IMR-90 (cell line): ENCODE measurements at regions not wholly inside any gene's neighbourhood (a gene's known extent, or its start where the extent isn't known, plus 50 kb on each side); places are given as distances from the start of the nearest gene placed in this dataset.

Experiments used
- ATAC-seq: fragments of 200-7000 bp; cut with Tn5 transposase; 2 replicates; pipeline ENCODE4 v1.9.1; 2020; ENCODE audit warnings: low read depth, mild to moderate bottlenecking, moderate library complexity
- BruUV-seq: library from RNA; stranded (reverse); fragments of 400-500 nt; replicated peaks from 2 replicates; lab custom pipeline; 2021; lab: Mats Ljungman, UMichigan
- CTCF ChIA-PET: fragments of 300-600 bp; formaldehyde crosslinking; extraction: SDS; loops from one replicate; lab custom pipeline; 2021; ENCODE audit warnings: antibody characterized with exemption; lab: Yijun Ruan, JAX
- POLR2A ChIA-PET: fragments of 300-600 bp; sonication (Branson Sonifier 250); formaldehyde crosslinking; loops from one replicate; lab custom pipeline; 2022; ENCODE audit warnings: antibody characterized with exemption; ENCODE audit not compliant: unreplicated experiment; lab: Charles Lee
- DNase-seq: peaks from one replicate; pipeline ENCODE4 v3.0.0; 2013
- H2AFZ ChIP-seq: replicated peaks from 2 replicates; pipeline ENCODE3; 2013; ENCODE audit warnings: low read length, mild to moderate bottlenecking; ENCODE audit not compliant: poor library complexity
- H2AK5ac ChIP-seq: 2 replicates; pipeline ENCODE4 v1.6.1; 2013; ENCODE audit warnings: low read depth, low read length, inconsistent platforms
- H2AK9ac ChIP-seq: replicated peaks from 2 replicates; pipeline ENCODE3; 2013; ENCODE audit warnings: mild to moderate bottlenecking, low read depth, low read length, moderate library complexity; ENCODE audit not compliant: poor library complexity
- H2BK120ac ChIP-seq: 2 replicates; pipeline ENCODE4 v1.6.1; 2013; ENCODE audit warnings: low read depth, low read length, inconsistent platforms
- H2BK15ac ChIP-seq: 3 replicates; pipeline ENCODE4 v1.6.1; 2013; ENCODE audit warnings: low read depth, low read length, inconsistent platforms
- H2BK20ac ChIP-seq: 2 replicates; pipeline ENCODE4 v1.6.1; 2013; ENCODE audit warnings: low read depth, mild to moderate bottlenecking, inconsistent platforms, low read length, moderate library complexity
- H2BK5ac ChIP-seq: 2 replicates; pipeline ENCODE4 v1.6.1; 2013; ENCODE audit warnings: mild to moderate bottlenecking, low read depth, low read length, inconsistent platforms; ENCODE audit not compliant: poor library complexity, severe bottlenecking
- H3K14ac ChIP-seq: replicated peaks from 2 replicates; pipeline ENCODE4 v1.6.1; 2013; ENCODE audit warnings: low read depth, low read length, inconsistent platforms
- H3K18ac ChIP-seq: 2 replicates; pipeline ENCODE4 v1.6.1; 2013; ENCODE audit warnings: low read depth, low read length, control low read depth
- H3K23ac ChIP-seq: 2 replicates; pipeline ENCODE4 v1.6.1; 2013; ENCODE audit warnings: low read depth, low read length, inconsistent platforms
- H3K27ac ChIP-seq: 2 replicates; pipeline ENCODE4 v1.5.1; 2013; ENCODE audit warnings: mild to moderate bottlenecking, control low read depth, low read length; ENCODE audit not compliant: insufficient read depth
- H3K27me3 ChIP-seq: 2 replicates; pipeline ENCODE4 v1.6.1; 2013; ENCODE audit warnings: low read length; ENCODE audit not compliant: control insufficient read depth, insufficient read depth
- H3K36me3 ChIP-seq: 2 replicates; pipeline ENCODE4 v1.6.1; 2013; ENCODE audit warnings: low read length, mixed read lengths; ENCODE audit not compliant: control insufficient read depth, insufficient read depth
- H3K4ac ChIP-seq: 2 replicates; pipeline ENCODE4 v1.6.1; 2013; ENCODE audit warnings: low read depth, low read length, inconsistent platforms
- H3K4me1 ChIP-seq: 2 replicates; pipeline ENCODE4 v1.6.1; 2013; ENCODE audit warnings: low read length, mixed read lengths; ENCODE audit not compliant: control insufficient read depth, insufficient read depth
- H3K4me2 ChIP-seq: 2 replicates; pipeline ENCODE4 v1.6.1; 2013; ENCODE audit warnings: low read depth, mild to moderate bottlenecking, control low read depth, low read length, moderate library complexity
- H3K4me3 ChIP-seq: 2 replicates; pipeline ENCODE4 v1.5.1; 2013; ENCODE audit warnings: low read depth, mild to moderate bottlenecking, control low read depth, low read length, moderate library complexity; ENCODE audit not compliant: insufficient read depth
- H3K56ac ChIP-seq: 2 replicates; pipeline ENCODE4 v1.6.1; 2013; ENCODE audit warnings: low read length, inconsistent platforms; ENCODE audit not compliant: insufficient read depth; ENCODE audit errors: extremely low read depth
- H3K79me1 ChIP-seq, 2 experiments: 2 replicates each; pipeline ENCODE4 v1.6.1; 2013; ENCODE audit warnings: low read length in 2 of 2, inconsistent platforms in 1 of 2, low read depth in 1 of 2
- H3K9ac ChIP-seq: 2 replicates; pipeline ENCODE4 v1.6.1; 2013; ENCODE audit warnings: low read depth, low read length, control low read depth
- H3K9me1 ChIP-seq: 2 replicates; pipeline ENCODE4 v1.6.1; 2013; ENCODE audit warnings: low read length, inconsistent platforms; ENCODE audit not compliant: insufficient read depth
- H3K9me3 ChIP-seq: 2 replicates; pipeline ENCODE4 v1.6.1; 2013; ENCODE audit warnings: low read length; ENCODE audit not compliant: control insufficient read depth, insufficient read depth
- H4K20me1 ChIP-seq: 2 replicates; pipeline ENCODE4 v1.6.1; 2013; ENCODE audit warnings: low read length, inconsistent platforms; ENCODE audit not compliant: insufficient read depth
- H4K5ac ChIP-seq: 2 replicates; pipeline ENCODE4 v1.6.1; 2013; ENCODE audit warnings: mild to moderate bottlenecking, low read depth, low read length, control low read depth
- H4K8ac ChIP-seq, 2 experiments: 2 replicates each; pipeline ENCODE4 v1.6.1; 2013; ENCODE audit warnings: low read depth in 2 of 2, low read length in 2 of 2, control low read depth in 1 of 2, inconsistent platforms in 1 of 2
- H4K91ac ChIP-seq: 2 replicates; pipeline ENCODE4 v1.6.1; 2013; ENCODE audit warnings: low read depth, low read length, inconsistent platforms; ENCODE audit not compliant: insufficient read depth
- BHLHE40 ChIP-seq: fragments of 150-350 bp; IDR thresholded peaks from 2 replicates; pipeline ENCODE4 v1.6.1; 2016; ENCODE audit warnings: mild to moderate bottlenecking, low read depth, low read length
- CEBPB ChIP-seq: IDR thresholded peaks from 2 replicates; pipeline ENCODE4 v1.6.1; 2012; ENCODE audit warnings: low read depth, low read length, improper control_type of control experiment
- FOS ChIP-seq: fragments of 150-350 bp; IDR thresholded peaks from 2 replicates; pipeline ENCODE4 v1.6.1; 2016; ENCODE audit warnings: low read depth, low read length
- MAZ ChIP-seq: IDR thresholded peaks from 2 replicates; pipeline ENCODE4 v1.6.1; 2012; ENCODE audit warnings: low read depth, mild to moderate bottlenecking, low read length, improper control_type of control experiment, moderate library complexity, borderline replicate concordance
- NFE2L2 ChIP-seq: fragments of 150-350 bp; IDR thresholded peaks from 2 replicates; pipeline ENCODE4 v1.6.1; 2016; ENCODE audit warnings: low read depth, mild to moderate bottlenecking, low read length
- RAD21 ChIP-seq: IDR thresholded peaks from 2 replicates; pipeline ENCODE4 v1.6.1; 2012; ENCODE audit warnings: low read length, improper control_type of control experiment
- RCOR1 ChIP-seq: IDR thresholded peaks from 2 replicates; pipeline ENCODE4 v1.6.1; 2012; ENCODE audit warnings: mild to moderate bottlenecking, low read length, improper control_type of control experiment; ENCODE audit not compliant: insufficient replicate concordance
- whole genome bisulfite sequencing, 2 experiments: methylation state at CpG; one replicate each; pipeline versions ENCODE4 v1.1.5 to v1.1.7; 2013; ENCODE audit warnings: missing lambda C conversion rate in 2 of 2; ENCODE audit not compliant: insufficient read length in 1 of 2; ENCODE audit errors: extremely low coverage in 2 of 2; 5-methylcytosine and 5-hydroxymethylcytosine counted together
- dilution Hi-C: fragments of 300-500 bp; cut with HindIII; formaldehyde crosslinking; loops from one replicate; pipeline ENCODE4 v1.14.3; 2018; ENCODE audit warnings: low sequenced_read_pairs; ENCODE audit not compliant: unreplicated experiment
- in situ Hi-C: fragments of 300-500 bp; cut with MboI; formaldehyde crosslinking; loops from 3 replicates; pipeline ENCODE4 v1.14.3; 2019; ENCODE audit warnings: low sequenced_read_pairs, inconsistent platforms, mixed read lengths
- intact Hi-C: fragments of 100-400 bp; cut with micrococcal nuclease; formaldehyde crosslinking; loops from 2 replicates; pipeline ENCODE4 v1.10.0; 2022
- TF ChIP-seq, protein P1 (sequence below): fragments of 150-350 bp; IDR thresholded peaks from 2 replicates; pipeline ENCODE4 v1.6.1; 2017; ENCODE audit warnings: mild to moderate bottlenecking, antibody characterized with exemption, low read length, low read depth

DNA sequence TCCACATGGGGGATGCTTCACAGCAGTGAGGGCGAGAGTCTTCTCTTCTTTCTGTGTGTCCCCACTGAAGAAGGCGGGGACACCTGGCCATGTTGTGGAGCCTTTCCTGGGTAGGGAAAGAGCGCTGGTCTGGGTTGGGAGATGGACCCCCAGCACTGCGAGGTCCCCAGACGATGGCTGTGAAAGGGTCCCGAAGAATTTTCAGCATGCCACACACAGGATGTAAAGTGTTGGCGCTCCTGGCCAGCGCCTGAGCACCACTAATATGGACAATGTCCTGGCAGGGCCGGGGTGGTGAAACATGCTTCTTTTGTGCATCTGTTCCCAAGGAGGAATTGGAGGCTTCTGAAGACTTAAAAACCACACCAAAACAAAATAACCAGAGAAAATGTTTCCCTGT is 77.2 kb downstream of the GLI2 start:
- no peak overlapping the region for H2AK5ac ChIP-seq
- no peak overlapping the region for H3K4me2 ChIP-seq
- no peak overlapping the region for H2BK120ac ChIP-seq
- H3K4me3 ChIP-seq: no peak overlapping the region
- peaks cover 50 to 93% of the 10 kb centered on the region in 2 experiments for H3K79me1 ChIP-seq
- H3K14ac ChIP-seq: no peak overlapping the region
- TF ChIP-seq NFE2L2 (no peak), MAZ (no peak), BHLHE40 (no peak), RAD21 (no peak), CEBPB (no peak), RCOR1 (no peak), FOS (no peak)
- TF ChIP-seq, protein P1, sequence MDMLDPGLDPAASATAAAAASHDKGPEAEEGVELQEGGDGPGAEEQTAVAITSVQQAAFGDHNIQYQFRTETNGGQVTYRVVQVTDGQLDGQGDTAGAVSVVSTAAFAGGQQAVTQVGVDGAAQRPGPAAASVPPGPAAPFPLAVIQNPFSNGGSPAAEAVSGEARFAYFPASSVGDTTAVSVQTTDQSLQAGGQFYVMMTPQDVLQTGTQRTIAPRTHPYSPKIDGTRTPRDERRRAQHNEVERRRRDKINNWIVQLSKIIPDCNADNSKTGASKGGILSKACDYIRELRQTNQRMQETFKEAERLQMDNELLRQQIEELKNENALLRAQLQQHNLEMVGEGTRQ: no peak
- BruUV-seq: no TSS peak
- no peak overlapping the region for H3K4ac ChIP-seq
- H3K4me1 ChIP-seq: peaks cover 18% of the 10 kb centered on the region
- no peak overlapping the region for H4K5ac ChIP-seq
- H2BK5ac ChIP-seq: no peak overlapping the region
- H4K20me1 ChIP-seq: peaks cover 52% of the 10 kb centered on the region
- H3K36me3 ChIP-seq: peaks cover 28% of the 10 kb centered on the region
- in situ Hi-C loops: loop anchor here (10.0 to 25.0 kb wide), 2 partner anchors 78 to 476 kb away; partner anchors contain the start of genes GLI2 and INHBB
- CTCF ChIA-PET: no interaction called here
- H2BK15ac ChIP-seq: no peak overlapping the region
- H3K9me3 ChIP-seq: no peaks in the 10 kb centered on the region
- H3K27ac ChIP-seq: no peak overlapping the region
- H4K91ac ChIP-seq: no peak overlapping the region
- intact Hi-C loops: no loop called here
- H3K56ac ChIP-seq: no peak overlapping the region
- dilution Hi-C loops: no loop called here
- H2AFZ ChIP-seq: no peak overlapping the region
- H2BK20ac ChIP-seq: no peak overlapping the region
- H4K8ac ChIP-seq: no peak overlapping the region
- H2AK9ac ChIP-seq: no peak overlapping the region
- H3K9ac ChIP-seq: no peak overlapping the region
- POLR2A ChIA-PET: no interaction called here
- DNase-seq (no peak), ATAC-seq (no peak)
- H3K27me3 ChIP-seq: no peaks in the 10 kb centered on the region
- no peak overlapping the region for H3K18ac ChIP-seq
- 100% methylated on average over 5 of the region's 9 CpGs; no CpG with 5 or more reads in 1 of the 2 experiments for WGBS, 2 experiments
- peaks cover 41% of the 10 kb centered on the region for H3K9me1 ChIP-seq
- H3K23ac ChIP-seq: no peak overlapping the region
